Keratinocyte (primary cell): ENCODE measurements at regions not wholly inside any gene's neighbourhood (a gene's known extent, or its start where the extent isn't known, plus 50 kb on each side); places are given as distances from the start of the nearest gene placed in this dataset.
A peak's percentile ranks its signal among the peaks of the same experiment; 100 is the strongest.

ENCODE experiments used
- DNase-seq: peaks from one replicate; pipeline ENCODE4 v3.0.0-alpha.2; 2011; ENCODE audit warnings: low read depth, missing footprints, low spot score
- FAIRE-seq: peaks from 2 replicates; lab custom pipeline; 2011; peaks lifted over from hg19 to GRCh38; lab: Jason Lieb, UNC
- H2AFZ ChIP-seq: 2 replicates; pipeline ENCODE4 v1.6.0; 2012; ENCODE audit warnings: low read length, control low read depth, inconsistent platforms; ENCODE audit not compliant: control insufficient read depth
- H3K27ac ChIP-seq: 2 replicates; pipeline ENCODE4 v1.5.1; 2011; ENCODE audit warnings: low read length; ENCODE audit not compliant: control insufficient read depth, insufficient read depth
- H3K27me3 ChIP-seq: 3 replicates; pipeline ENCODE4 v1.6.0; 2011; ENCODE audit warnings: low read length; ENCODE audit not compliant: control insufficient read depth, insufficient read depth; ENCODE audit errors: extremely low read depth
- H3K36me3 ChIP-seq, 2 experiments: 2 replicates in 1 of 2; 3 replicates in 1 of 2; pipeline ENCODE4 v1.5.1; 2011; ENCODE audit warnings: low read length in 2 of 2, mild to moderate bottlenecking in 1 of 2; ENCODE audit not compliant: control insufficient read depth in 2 of 2, insufficient read depth in 2 of 2; ENCODE audit errors: extremely low read depth in 1 of 2
- H3K4me1 ChIP-seq: 3 replicates; pipeline ENCODE4 v1.5.1; 2011; ENCODE audit warnings: low read length; ENCODE audit not compliant: control insufficient read depth, insufficient read depth; ENCODE audit errors: extremely low read depth
- H3K4me2 ChIP-seq: 3 replicates; pipeline ENCODE4 v1.6.0; 2011; ENCODE audit warnings: low read depth, low read length; ENCODE audit not compliant: control insufficient read depth, insufficient read depth; ENCODE audit errors: extremely low read depth
- H3K4me3 ChIP-seq, 3 experiments: fragments of 200-600 bp in 1 of 3; sonication (generic) in 1 of 3; 2 replicates in 2 of 3; 3 replicates in 1 of 3; pipeline ENCODE4 v1.5.1; 2011 to 2016; ENCODE audit warnings: low read length in 3 of 3, mild to moderate bottlenecking in 3 of 3, control low read depth in 2 of 3, inconsistent platforms in 1 of 3, low read depth in 1 of 3, mixed read lengths in 1 of 3, mixed run types in 1 of 3, moderate library complexity in 1 of 3; ENCODE audit not compliant: control insufficient read depth in 2 of 3, insufficient read depth in 2 of 3; ENCODE audit errors: extremely low read depth in 1 of 3
- H3K79me2 ChIP-seq: 2 replicates; pipeline ENCODE4 v1.6.0; 2012; ENCODE audit warnings: low read length; ENCODE audit not compliant: control insufficient read depth, insufficient read depth
- H3K9ac ChIP-seq: 3 replicates; pipeline ENCODE4 v1.6.0; 2011; ENCODE audit warnings: low read length; ENCODE audit not compliant: control insufficient read depth, insufficient read depth; ENCODE audit errors: extremely low read depth
- H3K9me1 ChIP-seq: 3 replicates; pipeline ENCODE4 v1.6.0; 2011; ENCODE audit warnings: low read length; ENCODE audit not compliant: control insufficient read depth, insufficient read depth; ENCODE audit errors: extremely low read depth
- H3K9me3 ChIP-seq: 2 replicates; pipeline ENCODE4 v1.5.1; 2012; ENCODE audit warnings: low read depth, low read length; ENCODE audit not compliant: control insufficient read depth
- H4K20me1 ChIP-seq: 3 replicates; pipeline ENCODE4 v1.6.0; 2011; ENCODE audit warnings: low read length; ENCODE audit not compliant: control insufficient read depth, insufficient read depth; ENCODE audit errors: extremely low read depth
- CTCF ChIP-seq, 3 experiments: IDR thresholded peaks in 1 of 3; conservative IDR thresholded peaks in 1 of 3; optimal IDR thresholded peaks in 1 of 3; 2 replicates in 2 of 3; 3 replicates in 1 of 3; pipeline versions ENCODE3 to v1.5.1; 2011; ENCODE audit warnings: low read length in 3 of 3, mild to moderate bottlenecking in 3 of 3, moderate library complexity in 2 of 3, control low read depth in 1 of 3, inconsistent platforms in 1 of 3; ENCODE audit not compliant: insufficient read depth in 2 of 3; ENCODE audit errors: extremely low read depth in 1 of 3
- EZH2 ChIP-seq: IDR thresholded peaks from one replicate; pipeline ENCODE4 v1.6.1; 2012; ENCODE audit warnings: inconsistent platforms, mild to moderate bottlenecking, low read length, moderate library complexity
- dilution Hi-C: fragments of 300-500 bp; cut with MboI; formaldehyde crosslinking; loops from one replicate; pipeline ENCODE4 v1.7.0; 2020; ENCODE audit warnings: low sequenced_read_pairs; ENCODE audit not compliant: extremely low pct_ligation_motif_present

DNA sequence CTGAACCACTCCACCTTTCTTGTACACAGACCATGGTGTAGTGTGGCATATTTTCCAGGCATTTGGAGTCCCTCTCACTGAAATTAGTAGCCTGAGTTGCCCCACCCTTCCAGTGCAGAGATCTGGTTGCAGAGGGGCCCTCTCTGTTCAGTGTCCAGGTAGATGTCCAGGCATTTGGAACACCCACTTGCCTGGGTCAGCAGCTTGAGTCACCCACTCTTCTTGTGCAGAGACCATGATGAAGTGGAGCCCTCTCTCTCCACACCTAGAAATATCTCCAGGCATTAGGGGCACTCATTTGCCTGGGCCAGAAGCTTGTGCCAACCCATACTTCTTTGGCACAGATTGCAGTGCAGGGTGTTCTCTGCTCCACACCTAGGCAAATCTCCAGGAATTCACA lies 2733.3 kb downstream of the PCDH7 start:
- no peaks in the 10 kb centered on the region for H3K9me1 ChIP-seq
- no peaks in the 10 kb centered on the region for H4K20me1 ChIP-seq
- H3K36me3 ChIP-seq = no peaks in the 10 kb centered on the region
- DNase-seq = no peak
- no peak overlapping the region for H3K9ac ChIP-seq
- H3K79me2 ChIP-seq = no peaks in the 10 kb centered on the region
- H3K9me3 ChIP-seq = no peaks in the 10 kb centered on the region
- no peak for FAIRE-seq
- no peak for TF ChIP-seq CTCF (optimal IDR thresholded peaks at IDR 0.05 in 1 of 3, IDR thresholded peaks at IDR 0.05 in 1 of 3, conservative IDR thresholded peaks at IDR 0.05 in 1 of 3; ENCODE audit: extremely low read depth in 1 of 3, insufficient read depth in 2 of 3, low read length in 3 of 3)
- TF ChIP-seq EZH2 = no peak
- dilution Hi-C loops = no loop called here
- no peak overlapping the region for H3K4me3 ChIP-seq
- no peak overlapping the region for H3K27ac ChIP-seq
- no peaks in the 10 kb centered on the region for H3K27me3 ChIP-seq
- H2AFZ ChIP-seq = peak overlapping the region; percentile 10
- H3K4me2 ChIP-seq = no peak overlapping the region
- no peaks in the 10 kb centered on the region for H3K4me1 ChIP-seq

DNA sequence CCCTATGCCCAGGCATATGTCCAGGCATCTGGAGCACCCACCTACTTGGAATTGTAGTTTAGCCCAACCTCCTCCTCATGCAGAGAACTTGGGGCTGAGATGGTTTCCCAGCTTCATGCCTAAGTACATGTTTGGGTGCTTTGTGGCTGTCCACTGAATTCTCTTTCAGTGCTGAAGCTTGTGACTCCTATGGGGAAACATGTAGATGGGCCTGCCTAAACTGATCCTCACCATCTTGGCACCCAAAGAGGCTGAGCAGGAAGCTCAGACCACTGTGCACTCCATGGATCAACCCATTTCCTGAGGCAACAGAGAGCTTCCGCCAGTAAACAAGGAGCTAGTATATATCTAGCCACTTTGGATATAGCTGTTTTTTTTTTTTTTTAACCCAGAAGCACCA lies 2733.7 kb downstream of the PCDH7 start:
- no peak overlapping the region for H3K4me2 ChIP-seq
- H3K4me3 ChIP-seq = no peak overlapping the region
- H4K20me1 ChIP-seq = no peaks in the 10 kb centered on the region
- H3K27ac ChIP-seq = no peak overlapping the region
- H3K9ac ChIP-seq = no peak overlapping the region
- no peaks in the 10 kb centered on the region for H3K9me3 ChIP-seq
- no peak for FAIRE-seq
- H3K79me2 ChIP-seq = no peaks in the 10 kb centered on the region
- H3K27me3 ChIP-seq = no peaks in the 10 kb centered on the region
- no peaks in the 10 kb centered on the region for H3K9me1 ChIP-seq
- H3K4me1 ChIP-seq = no peaks in the 10 kb centered on the region
- peak overlapping the region; percentile 10 for H2AFZ ChIP-seq
- DNase-seq = no peak
- dilution Hi-C loops = no loop called here
- H3K36me3 ChIP-seq = no peaks in the 10 kb centered on the region
- TF ChIP-seq EZH2 (no peak), CTCF (optimal IDR thresholded peaks at IDR 0.05 in 1 of 3, IDR thresholded peaks at IDR 0.05 in 1 of 3, conservative IDR thresholded peaks at IDR 0.05 in 1 of 3; ENCODE audit: extremely low read depth in 1 of 3, insufficient read depth in 2 of 3, low read length in 3 of 3) (no peak)
